HepG2 (cell line): ENCODE measurements at regions not wholly inside any gene's neighbourhood (a gene's known extent, or its start where the extent isn't known, plus 50 kb on each side); places are given as distances from the start of the nearest gene placed in this dataset.

ENCODE experiments used
- ATAC-seq: fragments of 200-7000 bp; cut with Tn5 transposase; 3 replicates; pipeline ENCODE4 v1.9.1; 2020; ENCODE audit warnings: mild to moderate bottlenecking, moderate library complexity
- BruUV-seq: library from RNA; stranded (reverse); fragments of 400-500 nt; replicated peaks from 2 replicates; lab custom pipeline; 2021; lab: Mats Ljungman, UMichigan
- CTCF ChIA-PET: fragments of 300-600 bp; formaldehyde crosslinking; extraction: SDS; loops from one replicate; lab custom pipeline; 2021; ENCODE audit warnings: low total read pairs, inconsistent platforms, low intra/inter-chr PET ratio; lab: Yijun Ruan, JAX
- POLR2A ChIA-PET: fragments of 350-600 bp; sonication (Branson Sonifier 250); formaldehyde crosslinking; loops from one replicate; lab custom pipeline; 2020; ENCODE audit warnings: antibody characterized with exemption, inconsistent platforms; lab: Yijun Ruan, JAX
- DNase-seq: peaks from one replicate; pipeline ENCODE4 v3.0.0-alpha.2; 2015; ENCODE audit warnings: low spot score
- FAIRE-seq: peaks from 3 replicates; lab custom pipeline; 2011; peaks lifted over from hg19 to GRCh38; lab: Jason Lieb, UNC
- H2AFZ ChIP-seq: one replicate; pipeline ENCODE4 v1.6.1; 2011; ENCODE audit warnings: low read length, inconsistent platforms
- H3K27ac ChIP-seq: fragments of 300-600 bp; 3 replicates; pipeline ENCODE4 v1.8.0; 2011; ENCODE audit warnings: mixed run types, mild to moderate bottlenecking, mixed read lengths, low read length, inconsistent platforms; ENCODE audit not compliant: insufficient read depth; ENCODE audit errors: extremely low read length
- H3K27me3 ChIP-seq, 2 experiments: fragments of 200-600 bp in 1 of 2; 2 replicates in 1 of 2; 3 replicates in 1 of 2; pipeline versions ENCODE4 v1.6.0 to v1.8.0; 2011; ENCODE audit warnings: low read length in 2 of 2, mild to moderate bottlenecking in 2 of 2, moderate library complexity in 2 of 2, inconsistent platforms in 1 of 2; ENCODE audit not compliant: insufficient read depth in 2 of 2, control insufficient read depth in 1 of 2
- H3K36me3 ChIP-seq, 2 experiments: fragments of 200-600 bp in 1 of 2; replicated peaks in 1 of 2; 2 replicates in 1 of 2; 3 replicates in 1 of 2; pipeline versions ENCODE4 v1.5.1 to v1.8.0; 2011; ENCODE audit warnings: low read length in 2 of 2, inconsistent platforms in 1 of 2; ENCODE audit not compliant: insufficient read depth in 2 of 2, control insufficient read depth in 1 of 2
- H3K4me1 ChIP-seq: 2 replicates; pipeline ENCODE4 v1.5.1; 2012; ENCODE audit warnings: low read length, inconsistent platforms; ENCODE audit not compliant: insufficient read depth
- H3K4me2 ChIP-seq: 2 replicates; pipeline ENCODE4 v1.6.0; 2011; ENCODE audit warnings: low read depth, low read length, inconsistent platforms
- H3K4me3 ChIP-seq, 3 experiments: fragments of 200-600 bp in 1 of 3; sonication (generic), shearing (Covaris generic) in 1 of 3; replicated peaks in 1 of 3; 2 replicates each; pipeline ENCODE4 v1.5.1; 2011 to 2016; ENCODE audit warnings: low read length in 3 of 3, inconsistent platforms in 2 of 3, low read depth in 2 of 3, mild to moderate bottlenecking in 2 of 3, control low read depth in 1 of 3, mixed read lengths in 1 of 3; ENCODE audit not compliant: insufficient read depth in 1 of 3
- H3K79me2 ChIP-seq: one replicate; pipeline ENCODE4 v1.6.1; 2011; ENCODE audit warnings: low read length, inconsistent platforms; ENCODE audit not compliant: insufficient read depth
- H3K9ac ChIP-seq: 2 replicates; pipeline ENCODE4 v1.6.0; 2011; ENCODE audit warnings: mild to moderate bottlenecking, low read depth, low read length, inconsistent platforms; ENCODE audit not compliant: insufficient read depth
- H3K9me3 ChIP-seq: 2 replicates; pipeline ENCODE4 v1.5.1; 2012; ENCODE audit warnings: mild to moderate bottlenecking, low read length
- H4K20me1 ChIP-seq: 2 replicates; pipeline ENCODE4 v1.6.0; 2011; ENCODE audit warnings: inconsistent platforms, mild to moderate bottlenecking, low read length, moderate library complexity; ENCODE audit not compliant: insufficient read depth
- ARHGAP35 ChIP-seq: sonication (generic); formaldehyde crosslinking; IDR thresholded peaks from 2 replicates; pipeline ENCODE4 v1.9.0; 2022; ENCODE audit warnings: mild to moderate bottlenecking, inconsistent platforms, moderate library complexity, missing genetic modification reagents, borderline replicate concordance
- ATF1 ChIP-seq: IDR thresholded peaks from 2 replicates; pipeline ENCODE4 v1.6.1; 2016; ENCODE audit warnings: mild to moderate bottlenecking, control low read depth
- EP300 ChIP-seq, 3 experiments: sonication (generic) in 1 of 3; formaldehyde crosslinking in 1 of 3; IDR thresholded peaks; 2 replicates each; pipeline versions ENCODE4 v1.5.1 to v1.6.1; 2011 to 2020; ENCODE audit warnings: low read depth in 2 of 3, low read length in 2 of 3, borderline replicate concordance in 1 of 3, improper control_type of control experiment in 1 of 3, mild to moderate bottlenecking in 1 of 3, missing genetic modification reagents in 1 of 3, moderate library complexity in 1 of 3
- GATAD2A ChIP-seq: IDR thresholded peaks from 2 replicates; pipeline ENCODE4 v1.6.1; 2016
- KDM5A ChIP-seq: fragments of 200-600 bp; sonication (generic); IDR thresholded peaks from 2 replicates; pipeline ENCODE4 v1.7.0; 2018; ENCODE audit warnings: antibody characterized with exemption, mild to moderate bottlenecking, low read length, borderline replicate concordance
- NR2C2 ChIP-seq: sonication (generic); formaldehyde crosslinking; IDR thresholded peaks from 2 replicates; pipeline ENCODE4 v1.4.0; 2020; ENCODE audit warnings: missing genetic modification reagents, mild to moderate bottlenecking, moderate library complexity, borderline replicate concordance
- PHF21A ChIP-seq: sonication (generic); formaldehyde crosslinking; IDR thresholded peaks from 2 replicates; pipeline ENCODE4 v1.5.0; 2020; ENCODE audit warnings: mild to moderate bottlenecking, missing genetic modification reagents
- SETDB1 ChIP-seq: sonication (generic); formaldehyde crosslinking; IDR thresholded peaks from 2 replicates; pipeline ENCODE4 v1.5.1; 2020; ENCODE audit warnings: missing genetic modification reagents, mild to moderate bottlenecking, borderline replicate concordance
- SRF ChIP-seq: IDR thresholded peaks from 2 replicates; pipeline ENCODE4 v1.6.1; 2011; ENCODE audit warnings: mild to moderate bottlenecking, low read depth, low read length, moderate library complexity
- YEATS4 ChIP-seq: sonication (generic); formaldehyde crosslinking; IDR thresholded peaks from 2 replicates; pipeline ENCODE4 v1.4.0; 2020; ENCODE audit warnings: missing genetic modification reagents, borderline replicate concordance
- ZFP1 ChIP-seq: IDR thresholded peaks from 2 replicates; pipeline ENCODE4 v1.6.1; 2016
- ZNF260 ChIP-seq: sonication (generic); formaldehyde crosslinking; IDR thresholded peaks from 2 replicates; pipeline ENCODE4 v1.4.0; 2020; ENCODE audit warnings: missing genetic modification reagents, low read depth, mild to moderate bottlenecking, borderline replicate concordance
- ZNF549 ChIP-seq: sonication (generic); formaldehyde crosslinking; IDR thresholded peaks from 2 replicates; pipeline ENCODE4 v1.5.0; 2020; ENCODE audit warnings: missing genetic modification reagents
- ZNF672 ChIP-seq: sonication (generic); formaldehyde crosslinking; IDR thresholded peaks from 2 replicates; pipeline ENCODE4 v1.8.1; 2022; ENCODE audit warnings: missing genetic modification reagents
- ZNF747 ChIP-seq: sonication (generic); formaldehyde crosslinking; IDR thresholded peaks from 2 replicates; pipeline ENCODE4 v1.8.1; 2023; ENCODE audit warnings: missing genetic modification reagents, mild to moderate bottlenecking, borderline replicate concordance
- ZNF790 ChIP-seq: sonication (generic); formaldehyde crosslinking; IDR thresholded peaks from 2 replicates; pipeline ENCODE4 v1.8.0; 2022; ENCODE audit warnings: missing genetic modification reagents, mild to moderate bottlenecking, borderline replicate concordance
- ZNF792 ChIP-seq: IDR thresholded peaks from 2 replicates; pipeline ENCODE4 v1.6.1; 2016
- ZSCAN9 ChIP-seq: IDR thresholded peaks from 2 replicates; pipeline ENCODE4 v1.6.1; 2016; ENCODE audit warnings: borderline replicate concordance
- WGBS: methylation state at CpG from one replicate; pipeline ENCODE4 v1.1.6; 2017; ENCODE audit warnings: low lambda C conversion rate; 5-methylcytosine and 5-hydroxymethylcytosine counted together
- in situ Hi-C: cut with HindIII; loops from 2 replicates; pipeline ENCODE4 v1.10.0; 2017; ENCODE audit warnings: low pct_unique_long_range_greater_than_20kb; ENCODE audit not compliant: extremely low pct_ligation_motif_present
- intact Hi-C: fragments of 100-400 bp; cut with micrococcal nuclease; formaldehyde crosslinking; loops from one replicate; pipeline ENCODE4 v1.10.0; 2022; ENCODE audit not compliant: unreplicated experiment

DNA sequence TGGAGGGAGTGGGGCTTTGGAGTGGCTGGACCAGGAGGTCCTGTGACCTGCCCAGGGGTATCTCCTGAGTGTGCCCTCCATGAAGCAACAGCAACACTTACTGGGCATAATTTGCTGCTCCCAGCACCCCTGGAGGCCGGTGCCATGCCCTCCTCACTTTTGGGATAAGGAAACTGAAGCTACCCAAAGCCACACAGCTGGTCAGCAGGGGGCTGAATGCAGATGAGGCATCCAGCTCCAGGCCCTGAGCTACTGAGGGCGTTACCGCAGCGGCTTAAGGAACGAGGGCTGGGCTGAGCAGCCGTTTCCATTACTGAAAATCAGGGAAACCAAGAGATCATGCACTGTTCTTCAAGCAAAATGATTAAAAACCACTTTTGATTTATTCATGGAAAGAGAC lies 408.9 kb downstream of the GLRX3 start (continued):
- TF ChIP-seq EP300 (IDR thresholded peaks at IDR 0.05; ENCODE audit: low read depth in 2 of 2, low read length in 2 of 2) (no peak), EP300 (CRISPR knock-in tag; IDR thresholded peaks at IDR 0.05; ENCODE audit: borderline replicate concordance) (no peak), SETDB1 (CRISPR knock-in tag) (no peak)

DNA sequence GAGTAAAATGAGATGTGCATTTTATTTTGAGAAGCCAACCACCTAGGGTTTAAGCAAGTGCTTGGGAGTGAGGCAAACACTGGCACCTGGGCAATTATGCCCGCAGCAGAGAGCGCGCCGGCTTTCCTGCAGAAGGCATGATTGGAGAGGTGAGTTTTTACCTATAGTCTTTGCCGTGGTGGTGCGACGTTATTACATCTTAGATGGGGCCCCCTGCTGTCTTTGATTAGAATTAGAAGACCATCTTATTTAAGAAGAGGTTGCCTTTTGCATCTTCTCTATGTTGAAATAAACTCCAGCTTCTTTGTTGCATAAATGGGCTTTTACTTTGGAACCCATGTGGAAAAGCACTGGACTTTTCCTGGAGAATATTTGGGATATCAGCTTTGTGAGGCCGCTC lies 409.5 kb downstream of the GLRX3 start:
- Histone ChIP-seq H3K4me3 (no peak overlapping the region), H3K4me1 (no peaks in the 10 kb centered on the region), H3K36me3 (no peaks in the 10 kb centered on the region), H3K27me3 (peaks cover 2 to 12% of the 10 kb centered on the region in 2 experiments; a peak in 3 of 5 replicates), H3K27ac (no peak overlapping the region), H3K9me3 (no peaks in the 10 kb centered on the region), H3K9ac (no peak overlapping the region), H3K79me2 (no peaks in the 10 kb centered on the region), H3K4me2 (no peak overlapping the region), H2AFZ (no peak overlapping the region), H4K20me1 (no peaks in the 10 kb centered on the region)
- no peak for FAIRE-seq
- in situ Hi-C loops, result no loop called here
- ATAC-seq, result no peak
- TF ChIP-seq PHF21A (CRISPR knock-in tag) (no peak), ZNF747 (CRISPR knock-in tag) (no peak), ZNF672 (CRISPR knock-in tag) (no peak), ATF1 (CRISPR knock-in tag) (no peak)
- no TSS peak for BruUV-seq
- no peak for DNase-seq
- ChIA-PET CTCF (no interaction called here), POLR2A (no interaction called here)
- WGBS, result 51% methylated on average over 8 of the region's 8 CpGs
- intact Hi-C loops, result no loop called here

DNA sequence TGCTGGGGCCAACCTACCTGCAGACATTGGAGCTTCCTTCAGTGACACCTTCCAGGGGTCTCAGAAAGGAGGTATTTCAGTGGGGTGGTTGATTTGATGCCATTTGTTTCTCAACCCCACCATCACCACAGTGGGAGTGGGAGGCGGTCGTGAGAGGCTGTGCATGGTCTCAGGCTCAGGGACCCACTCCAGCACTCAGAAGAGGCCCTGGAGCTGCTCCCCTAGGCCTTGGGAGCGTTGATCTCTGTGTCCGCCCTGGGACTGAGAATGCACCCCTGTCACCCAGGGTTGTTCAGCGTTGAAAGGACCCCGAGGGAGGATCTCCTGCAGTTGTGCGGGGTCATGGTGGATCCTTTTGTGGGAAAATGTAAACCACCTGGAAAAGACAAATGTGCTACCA lies 410.6 kb downstream of the GLRX3 start:
- ChIA-PET CTCF (no interaction called here), POLR2A (no interaction called here)
- H4K20me1 ChIP-seq, result no peaks in the 10 kb centered on the region
- H3K4me2 ChIP-seq, result no peak overlapping the region
- BruUV-seq, result no TSS peak
- no peak overlapping the region for H3K4me3 ChIP-seq
- DNase-seq, result no peak
- FAIRE-seq, result no peak
- H3K27me3 ChIP-seq, result peaks cover 2 to 14% of the 10 kb centered on the region in 2 experiments; a peak in 3 of 5 replicates
- H3K27ac ChIP-seq, result no peak overlapping the region
- no peaks in the 10 kb centered on the region for H3K9me3 ChIP-seq
- H3K36me3 ChIP-seq, result no peaks in the 10 kb centered on the region
- no peaks in the 10 kb centered on the region for H3K4me1 ChIP-seq
- H3K9ac ChIP-seq, result no peak overlapping the region
- intact Hi-C loops, result no loop called here
- no peak overlapping the region for H2AFZ ChIP-seq
- in situ Hi-C loops, result no loop called here
- no CpG with 5 or more reads among the region's 7 CpGs for WGBS
- H3K79me2 ChIP-seq, result no peaks in the 10 kb centered on the region
- ATAC-seq, result no peak
- no peak for TF ChIP-seq ZNF790
- no peak for TF ChIP-seq YEATS4 (CRISPR knock-in tag)
- TF ChIP-seq ZNF260 (CRISPR knock-in tag), result no peak
- TF ChIP-seq ZSCAN9 (CRISPR knock-in tag), result no peak
- no peak for TF ChIP-seq ZNF792 (CRISPR knock-in tag)
- TF ChIP-seq KDM5A, result no peak
- TF ChIP-seq ARHGAP35 (CRISPR knock-in tag), result no peak
- no peak for TF ChIP-seq NR2C2
- no peak for TF ChIP-seq GATAD2A (CRISPR knock-in tag)
- no peak for TF ChIP-seq ZNF549 (CRISPR knock-in tag)
- no peak for TF ChIP-seq SRF
- no peak for TF ChIP-seq ZFP1 (CRISPR knock-in tag)
